GM21737 (cell line): ENCODE measurements at regions not wholly inside any gene's neighbourhood (a gene's known extent, or its start where the extent isn't known, plus 50 kb on each side); places are given as distances from the start of the nearest gene placed in this dataset.
"Not testable (repeated sequence)": the region's sequence is repeated elsewhere in the genome, so short reads cannot be mapped to it uniquely, and the experiment has no call there.

Experiments
- ATAC-seq: cut with Tn5 transposase; IDR thresholded peaks from one replicate; pipeline ENCODE4 v1.9.1; 2021; ENCODE audit warnings: mild to moderate bottlenecking, moderate library complexity; ENCODE audit not compliant: unreplicated experiment

DNA sequence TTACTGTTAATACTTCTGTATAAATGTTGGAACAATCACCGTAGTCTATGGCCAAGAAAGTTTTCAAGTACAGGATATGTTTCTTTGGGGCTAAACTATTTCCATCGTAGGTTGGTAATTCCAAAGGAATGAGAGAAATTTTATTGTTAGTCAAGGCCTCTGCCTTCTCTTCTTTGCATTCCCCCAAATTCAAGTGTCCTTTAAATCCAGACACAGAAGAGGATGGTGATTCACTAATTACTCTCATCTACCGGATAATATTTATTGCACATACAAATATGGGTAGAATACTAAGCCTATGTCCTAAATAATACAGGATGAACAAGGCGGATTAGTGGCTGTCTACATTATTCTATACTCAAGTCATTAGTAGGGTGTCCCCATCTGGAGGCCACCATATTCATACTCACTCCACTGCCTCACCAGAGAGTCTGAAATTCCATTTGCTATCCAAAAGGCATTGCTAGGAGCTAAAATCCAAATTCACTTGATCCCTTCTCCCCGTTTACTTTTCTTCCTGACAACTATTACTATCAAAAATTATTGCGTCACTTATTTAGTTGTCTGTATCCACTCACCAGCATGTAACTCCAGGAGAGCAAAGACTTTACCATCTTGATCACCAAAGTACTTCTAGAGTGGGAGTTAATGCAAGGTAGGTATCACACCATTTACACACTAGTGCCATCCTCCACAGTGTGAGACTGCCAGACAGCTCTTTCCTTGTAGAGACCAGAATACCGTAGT, 82.4 kb upstream of the SGCG start:
- no peak for ATAC-seq

DNA sequence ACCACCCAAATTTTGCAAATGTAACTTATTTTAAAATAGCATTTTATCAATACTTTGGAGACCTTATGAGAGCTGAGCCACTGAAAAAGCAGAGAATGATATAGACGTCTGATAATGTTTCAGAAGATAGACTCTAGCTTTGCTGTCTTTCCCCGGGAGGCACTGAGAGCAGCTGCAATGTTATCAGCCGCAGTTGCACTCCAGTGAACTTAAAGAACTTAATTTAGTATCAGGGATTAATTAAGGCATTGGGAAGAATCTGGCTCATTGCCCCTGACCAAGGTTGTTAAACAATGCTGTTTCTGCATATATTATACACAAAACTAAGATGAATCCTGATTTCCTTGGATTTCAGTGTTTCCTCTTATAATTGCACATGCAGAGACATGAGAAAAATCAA, 75.7 kb upstream of the SGCG start:
- ATAC-seq: no peak

DNA sequence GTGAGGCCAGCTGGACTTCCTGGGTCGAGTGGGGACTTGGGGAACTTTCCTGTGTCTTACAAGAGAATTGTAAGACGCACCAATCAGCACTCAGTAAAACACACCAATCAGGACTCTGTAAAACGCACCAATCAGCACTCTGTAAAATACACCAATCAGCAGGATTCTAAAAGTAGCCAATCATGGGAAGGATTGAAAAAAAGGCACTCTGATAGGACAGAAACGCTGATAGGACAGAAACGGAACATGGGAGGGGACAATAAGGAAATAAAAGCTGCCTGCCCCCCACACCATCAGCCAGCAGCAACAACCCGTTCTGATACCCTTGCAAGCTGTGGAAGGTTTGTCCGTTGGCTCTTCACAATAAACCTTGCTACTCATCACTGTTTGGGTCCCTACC, 73.1 kb upstream of the SGCG start:
- no peak for ATAC-seq

DNA sequence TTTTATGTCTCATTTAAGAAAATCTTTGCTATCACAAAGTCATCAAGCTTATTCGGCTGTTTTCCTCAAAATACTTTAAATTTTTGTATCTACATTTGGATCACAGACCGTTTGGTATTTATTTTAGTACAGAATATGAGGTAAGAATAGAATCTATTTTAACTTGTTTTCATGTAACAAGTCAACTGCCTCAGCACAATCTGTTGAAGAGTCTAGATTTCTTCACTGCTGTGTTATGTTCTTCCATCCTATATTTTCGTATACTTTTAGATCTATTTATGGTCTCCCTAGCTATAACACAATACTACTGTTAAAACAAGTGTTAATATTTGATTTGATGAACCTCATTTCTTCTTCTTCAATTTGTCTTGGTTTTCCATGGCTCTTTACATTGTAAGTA, 61.6 kb upstream of the SGCG start:
- no peak for ATAC-seq

DNA sequence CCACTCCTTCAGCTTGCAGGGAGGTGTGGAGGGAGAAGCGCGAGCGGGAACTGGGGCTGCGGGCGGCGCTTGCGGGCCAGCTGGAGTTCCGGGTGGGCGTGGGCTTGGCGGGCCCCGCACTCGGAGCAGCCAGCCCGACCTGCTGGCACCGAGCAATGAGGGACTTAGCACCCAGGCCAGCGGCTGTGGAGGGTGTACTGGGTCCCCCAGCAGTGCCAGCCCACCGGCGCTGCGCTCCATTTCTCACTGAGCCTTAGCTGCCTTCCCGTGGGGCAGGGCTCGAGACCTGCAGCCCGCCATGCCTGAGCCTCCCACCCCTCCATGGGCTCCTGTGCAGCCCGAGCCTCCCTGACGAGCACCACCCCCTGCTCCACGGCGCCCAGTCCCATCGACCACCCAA, 53.2 kb upstream of the SGCG start:
- ATAC-seq: not testable (repeated sequence)

DNA sequence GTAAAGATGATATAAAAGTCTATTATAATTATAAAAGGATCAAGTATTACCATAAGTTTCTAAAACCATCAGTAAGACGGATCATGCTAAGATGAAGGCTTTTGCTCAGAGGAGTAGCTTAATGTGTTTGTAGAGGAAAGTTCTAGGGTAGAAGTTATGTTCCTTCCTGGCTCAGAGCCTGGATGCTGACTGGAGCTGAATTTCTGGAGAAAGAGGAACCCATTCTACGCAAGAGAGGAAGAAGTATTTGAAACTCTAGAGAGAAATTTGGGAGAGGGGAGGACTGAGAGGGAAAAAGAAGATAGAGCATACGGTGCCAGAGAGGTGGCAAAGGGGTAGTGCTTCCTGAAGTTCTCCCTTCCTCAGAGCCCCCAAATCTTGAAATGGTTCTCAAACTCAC, 51.4 kb upstream of the SGCG start:
- ATAC-seq: no peak
